Activated CD4-positive, alpha-beta T cell treated with anti-CD3 and anti-CD28 coated beads for 48 hours (primary cell): ENCODE measurements at regions not wholly inside any gene's neighbourhood (a gene's known extent, or its start where the extent isn't known, plus 50 kb on each side); places are given as distances from the start of the nearest gene placed in this dataset.
"Not testable (repeated sequence)": the region's sequence is repeated elsewhere in the genome, so short reads cannot be mapped to it uniquely, and the experiment has no call there.

Source experiments
- DNase-seq: peaks from one replicate; pipeline ENCODE4 v3.0.0-alpha.2; 2020

DNA sequence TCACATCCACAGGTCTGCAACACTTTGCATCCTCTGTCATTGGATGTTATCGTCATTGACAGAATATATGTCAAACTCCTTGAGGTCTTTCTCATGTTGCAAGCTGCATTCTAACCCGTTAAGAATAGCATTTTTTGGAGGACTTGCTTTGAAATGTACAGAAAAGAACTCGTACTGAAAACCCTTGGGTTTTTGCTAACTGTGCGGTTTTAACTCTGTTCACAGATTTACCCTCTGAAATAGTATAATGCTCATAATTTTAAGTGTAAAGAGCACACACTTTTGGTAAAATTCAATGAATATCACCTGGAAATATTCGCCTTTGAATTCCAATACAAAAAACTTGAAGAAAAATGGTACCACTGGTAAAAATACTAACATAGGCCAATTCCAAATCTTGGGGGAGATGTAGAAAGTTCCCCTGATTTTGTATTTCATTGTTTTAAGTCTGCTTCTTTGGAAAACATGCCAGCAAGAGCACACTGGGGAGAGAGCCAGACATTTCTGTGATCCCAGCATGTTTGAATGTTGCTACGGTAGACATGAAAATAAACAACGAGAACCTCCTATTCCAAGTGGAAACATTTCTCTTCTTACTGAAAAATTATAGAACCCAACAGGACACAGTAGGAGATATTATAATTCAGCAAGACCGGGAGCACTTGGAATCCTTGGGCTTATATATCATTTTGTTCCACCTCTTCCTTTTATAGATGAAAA lies 446.0 kb downstream of the AEBP2 start:
- DNase-seq: no peak

DNA sequence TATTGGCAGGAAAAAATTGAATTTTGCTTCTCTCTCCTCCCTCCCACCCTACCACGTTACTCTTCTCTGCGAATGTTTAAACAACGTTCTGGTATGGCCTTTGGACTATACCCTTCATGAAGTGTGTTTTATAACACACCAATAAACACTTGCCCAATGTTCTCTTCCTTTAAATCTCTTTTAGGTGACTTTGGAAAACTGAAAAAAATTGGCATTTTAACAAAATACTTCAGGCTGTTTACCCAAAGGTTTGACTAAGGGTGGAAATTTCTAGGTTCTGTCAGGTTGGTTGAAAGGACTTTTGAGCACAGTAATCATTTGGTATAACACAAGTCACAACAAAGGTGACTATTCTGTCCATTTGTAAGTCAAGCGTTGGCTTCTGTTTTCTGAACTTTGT lies 446.8 kb downstream of the AEBP2 start:
- no peak for DNase-seq

DNA sequence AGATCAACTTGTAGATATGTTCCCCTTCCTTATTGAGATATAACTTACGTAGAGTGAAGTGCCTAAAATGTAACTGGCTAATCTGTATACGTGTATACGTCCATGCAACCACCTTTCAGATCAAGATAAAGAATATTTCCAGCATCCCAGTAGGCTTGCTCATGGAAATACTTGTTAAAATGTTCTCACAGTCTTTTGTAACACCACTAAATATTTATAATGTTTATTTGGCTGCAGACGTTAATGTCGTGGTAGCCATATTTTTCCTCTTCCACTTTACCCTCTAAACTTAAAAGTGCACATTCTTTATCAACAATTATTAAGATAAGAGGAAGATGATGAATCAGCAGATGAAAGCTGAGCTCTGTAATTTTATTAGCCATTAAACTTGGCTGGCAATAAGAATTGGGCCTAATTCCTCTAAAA lies 447.4 kb downstream of the AEBP2 start:
- no peak for DNase-seq

DNA sequence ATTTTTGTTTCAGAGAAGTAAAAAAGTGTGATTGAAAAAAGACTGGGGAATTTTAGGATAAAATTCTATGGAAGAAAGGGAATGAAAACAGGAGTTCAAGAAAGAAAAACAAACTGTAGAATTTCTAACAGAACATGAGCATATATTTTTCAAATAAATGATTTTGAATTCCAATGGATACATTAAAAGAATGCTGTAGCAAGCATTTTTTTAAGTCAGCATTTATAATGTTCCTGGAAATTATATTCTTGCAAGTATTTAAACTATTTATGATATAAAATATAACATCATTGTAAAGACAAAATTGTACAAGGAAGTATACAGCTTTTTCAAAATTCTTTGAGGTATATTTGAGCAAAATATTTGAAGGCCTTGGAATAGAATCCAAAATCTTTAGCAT lies 450.7 kb downstream of the AEBP2 start:
- DNase-seq: no peak

DNA sequence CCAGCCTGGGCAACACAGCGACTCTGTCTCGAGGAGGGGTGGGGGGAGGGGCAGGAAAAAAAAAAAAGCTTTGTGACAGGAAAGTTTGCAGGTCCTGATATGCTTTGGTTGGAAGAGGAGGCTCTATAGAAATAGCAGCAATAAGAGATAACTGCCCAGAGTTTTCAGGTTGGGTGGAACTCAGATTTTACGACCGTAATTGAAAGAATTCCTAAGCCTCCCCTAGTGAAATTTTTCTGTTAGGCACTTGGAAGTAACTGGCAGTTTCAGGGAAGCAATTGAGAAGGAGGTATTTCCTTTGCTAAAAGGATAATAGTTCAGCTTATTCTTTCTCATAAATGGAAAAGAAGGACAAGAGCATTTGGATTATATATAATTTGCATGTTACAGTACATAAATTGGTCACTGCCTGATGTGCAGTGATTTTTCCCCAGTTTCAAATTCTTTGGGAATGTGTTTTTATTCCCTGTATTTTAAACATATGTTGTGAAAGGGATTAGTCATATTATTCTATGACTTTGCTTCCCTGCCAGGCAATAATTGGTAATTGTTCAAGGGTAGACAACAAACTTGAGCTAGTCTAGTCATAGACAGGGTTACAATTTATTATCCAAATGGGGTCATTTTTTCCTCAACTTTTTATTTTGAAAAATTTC lies 452.8 kb downstream of the AEBP2 start:
- no peak for DNase-seq

DNA sequence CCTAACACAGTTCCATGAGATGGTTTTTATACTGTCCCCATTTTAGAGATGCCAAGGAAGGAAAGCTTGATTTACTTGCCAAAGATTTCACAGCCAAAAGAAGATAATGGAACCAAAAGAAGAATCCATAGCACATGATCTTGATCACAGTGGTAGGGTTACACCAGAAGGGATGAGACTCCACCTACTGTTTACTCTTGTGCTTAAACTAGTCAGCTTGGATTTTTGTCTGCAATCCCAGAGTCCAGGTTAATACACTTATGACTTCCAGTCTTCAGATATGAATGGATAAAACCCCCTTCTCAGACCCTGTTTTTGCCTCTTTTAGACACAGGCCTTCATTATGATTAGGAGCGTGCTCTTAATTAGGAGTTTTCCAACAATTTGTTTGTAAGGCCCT lies 454.2 kb downstream of the AEBP2 start:
- no peak for DNase-seq

DNA sequence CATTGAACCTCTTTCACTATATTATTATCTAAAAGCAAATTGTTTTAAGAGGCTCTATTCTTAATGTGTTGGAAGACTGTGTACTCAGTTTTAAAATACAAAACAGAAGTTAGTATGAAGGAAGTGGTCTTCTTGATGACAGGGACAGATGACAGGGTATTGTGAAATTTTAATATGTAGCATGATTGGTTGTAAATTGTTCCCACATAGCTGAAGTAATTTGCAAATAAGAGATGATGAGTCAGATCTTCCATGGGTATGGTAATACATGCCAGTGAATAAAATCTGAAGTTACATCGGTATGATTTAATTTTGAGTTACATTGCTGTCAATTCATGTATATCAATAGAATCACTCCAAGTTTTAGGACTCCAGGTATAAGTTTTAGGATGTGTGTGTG lies 454.8 kb downstream of the AEBP2 start:
- no peak for DNase-seq

DNA sequence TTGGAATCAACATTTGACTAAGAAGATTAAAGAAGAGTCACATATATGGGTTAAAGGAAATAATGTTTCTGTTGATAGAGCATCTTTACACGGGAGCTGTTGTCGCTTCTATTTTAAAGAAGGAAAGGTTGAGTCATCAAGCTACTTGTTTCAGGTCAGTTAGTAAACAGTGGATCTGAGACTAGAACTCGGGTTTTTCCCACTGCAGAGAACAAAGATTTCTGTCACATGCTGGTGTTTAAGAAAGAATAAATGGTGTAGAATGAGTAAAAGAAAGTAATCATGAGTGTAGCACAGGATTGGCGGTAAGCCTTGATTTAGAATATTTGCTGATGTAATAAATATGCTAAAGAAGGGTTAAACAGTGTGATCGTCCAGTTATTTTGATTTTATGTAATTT lies 455.5 kb downstream of the AEBP2 start:
- DNase-seq: peak; percentile 5

DNA sequence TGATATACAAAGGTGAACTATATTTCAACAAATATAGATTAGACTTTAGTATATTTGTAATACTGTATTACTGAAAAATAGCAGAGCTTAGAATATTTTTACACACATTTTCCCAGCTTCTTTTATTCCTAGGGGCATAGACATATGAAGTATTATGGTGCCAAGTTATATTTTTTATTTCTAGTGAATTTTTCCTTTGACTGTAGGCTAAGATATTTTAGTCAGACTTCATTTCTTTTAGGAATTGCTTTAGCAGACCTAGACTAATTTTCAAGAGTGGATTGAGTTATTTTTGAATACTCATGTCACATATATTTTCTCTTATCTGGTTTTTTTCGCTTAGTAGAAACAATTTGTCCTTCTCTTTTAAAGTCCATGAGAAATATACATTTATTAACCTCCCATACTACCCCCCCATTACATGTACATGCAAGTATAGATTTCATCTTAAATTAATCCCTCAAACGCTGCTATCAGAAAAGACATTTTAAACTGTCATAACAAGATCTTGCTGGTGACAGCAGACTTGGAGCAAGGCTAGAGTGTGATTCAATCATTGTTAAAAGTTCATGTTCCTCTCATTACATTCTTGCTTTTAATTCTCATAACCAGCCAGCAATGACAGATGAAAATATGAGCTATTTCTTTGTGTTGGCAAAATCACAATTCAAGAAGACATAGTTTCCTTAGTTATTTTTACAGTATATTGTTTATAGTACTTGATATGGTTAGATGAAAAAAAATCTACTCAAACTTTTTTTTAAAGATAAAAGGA lies 456.1 kb downstream of the AEBP2 start:
- no peak for DNase-seq

DNA sequence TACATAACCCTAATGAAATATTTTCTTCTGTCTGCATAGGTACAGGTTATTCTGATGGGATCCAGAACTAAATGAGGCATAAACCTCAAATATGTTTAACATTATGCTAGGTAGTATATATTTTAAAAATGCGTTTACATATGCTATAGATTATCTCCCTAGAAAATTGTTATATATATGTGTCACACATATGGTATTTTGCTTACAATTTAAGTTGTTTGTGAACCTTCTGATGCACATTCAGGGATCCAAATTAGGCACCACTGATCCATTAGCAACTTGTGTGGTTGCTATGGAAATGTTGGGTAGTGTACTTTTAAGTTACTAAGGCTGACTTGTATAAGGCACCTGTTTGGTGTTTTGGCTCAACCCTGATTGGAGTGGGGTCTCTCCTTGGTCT lies 456.7 kb downstream of the AEBP2 start:
- no peak for DNase-seq

DNA sequence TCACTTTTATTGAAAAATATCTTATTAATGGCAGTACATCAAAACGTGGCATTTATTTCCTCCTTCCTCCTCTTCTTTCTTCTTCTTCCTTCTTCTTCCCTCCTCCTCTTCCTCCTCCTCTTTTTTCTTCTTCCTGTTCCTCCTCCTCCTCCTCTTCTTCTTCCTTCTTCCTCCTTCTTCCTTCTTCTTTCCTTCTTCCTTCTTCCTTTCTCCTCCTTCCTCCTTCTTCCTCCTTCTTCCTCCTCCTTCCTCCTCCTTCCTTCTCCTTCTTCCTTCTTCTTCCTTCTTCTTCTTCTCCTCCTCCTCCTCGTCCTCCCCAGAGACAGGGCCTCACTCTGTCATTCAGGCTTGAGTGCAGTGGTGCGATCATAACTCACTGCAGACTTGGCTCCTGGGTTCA lies 457.2 kb downstream of the AEBP2 start:
- DNase-seq: no peak

DNA sequence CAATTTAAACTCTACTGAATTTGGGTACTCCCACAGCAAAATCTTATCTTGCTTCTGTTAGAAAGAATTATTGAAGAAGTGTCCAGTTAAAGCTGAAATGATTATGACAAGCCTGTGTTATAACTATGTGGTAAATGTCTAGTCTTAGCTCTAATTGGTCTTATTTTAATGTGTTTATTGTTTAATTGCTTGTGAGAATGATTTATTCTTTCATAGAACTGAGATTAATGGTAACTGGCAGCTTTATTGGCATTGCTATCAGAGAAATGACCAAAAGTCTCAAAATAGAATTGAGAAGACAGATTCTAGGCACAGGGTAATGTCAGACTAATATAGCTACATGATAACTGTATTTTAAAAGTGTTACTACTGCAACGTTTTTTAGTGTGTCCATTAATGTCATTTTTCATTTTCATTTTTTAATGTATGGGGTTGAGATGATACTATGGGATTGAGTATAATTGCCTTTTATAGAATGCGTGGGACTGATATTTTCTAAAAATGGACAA lies 458.7 kb downstream of the AEBP2 start:
- no peak for DNase-seq

DNA sequence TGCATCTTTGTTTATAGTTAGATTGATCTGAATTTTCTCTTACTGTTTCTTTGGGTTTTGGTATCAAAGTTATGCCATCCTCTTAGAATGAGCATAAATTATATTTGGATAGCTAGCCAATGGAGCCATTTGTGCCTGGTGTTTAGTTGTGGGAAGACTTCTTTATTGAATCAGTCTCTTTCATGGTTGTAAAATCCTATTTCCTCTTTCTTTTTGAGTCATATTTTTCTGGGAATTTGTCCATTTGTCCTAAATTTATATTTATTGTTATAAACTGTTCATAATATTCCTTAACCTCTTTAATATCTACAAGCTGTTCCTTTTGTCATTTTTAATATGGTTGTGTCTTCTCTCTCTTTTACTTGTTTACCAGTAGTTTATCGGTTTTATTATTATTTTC lies 462.5 kb downstream of the AEBP2 start:
- DNase-seq: no peak

DNA sequence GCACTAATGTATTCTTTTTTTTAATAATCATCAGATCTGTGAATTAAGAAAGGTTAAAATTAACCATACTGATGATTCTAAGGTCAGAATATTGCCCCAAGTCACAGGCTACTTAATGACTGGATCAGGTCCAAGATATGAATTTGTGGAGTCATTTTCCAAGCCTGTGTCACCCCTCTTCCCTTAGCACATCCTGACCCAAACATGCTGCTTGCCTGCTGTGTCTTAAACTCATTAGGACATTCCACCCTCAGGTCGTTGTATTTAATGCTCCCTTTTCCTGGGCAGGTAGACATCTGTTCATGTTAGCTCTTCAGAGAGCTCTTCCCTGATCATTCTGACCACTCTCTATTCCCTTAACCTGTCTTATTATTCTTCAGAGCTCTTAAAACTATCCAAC lies 463.5 kb upstream of the PDE3A start:
- no peak for DNase-seq

DNA sequence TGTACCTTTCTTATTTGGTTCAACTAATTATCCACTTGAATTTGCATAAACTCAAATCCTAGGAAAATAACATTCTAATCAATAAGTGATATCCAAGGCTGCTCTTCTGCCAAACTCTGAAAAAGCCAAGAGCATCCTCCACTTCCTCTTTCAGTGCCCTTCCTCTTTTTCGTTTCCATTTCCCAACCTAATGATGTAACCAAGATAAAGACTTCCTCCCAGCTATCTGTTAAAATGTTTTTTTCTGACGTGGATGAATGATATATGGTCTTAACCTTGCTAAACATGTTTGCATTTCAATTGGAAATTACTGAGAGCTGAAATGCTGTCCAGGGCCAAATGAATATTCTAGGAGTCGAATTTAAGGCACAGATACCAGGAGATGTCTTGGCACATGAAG lies 459.5 kb upstream of the PDE3A start:
- no peak for DNase-seq

DNA sequence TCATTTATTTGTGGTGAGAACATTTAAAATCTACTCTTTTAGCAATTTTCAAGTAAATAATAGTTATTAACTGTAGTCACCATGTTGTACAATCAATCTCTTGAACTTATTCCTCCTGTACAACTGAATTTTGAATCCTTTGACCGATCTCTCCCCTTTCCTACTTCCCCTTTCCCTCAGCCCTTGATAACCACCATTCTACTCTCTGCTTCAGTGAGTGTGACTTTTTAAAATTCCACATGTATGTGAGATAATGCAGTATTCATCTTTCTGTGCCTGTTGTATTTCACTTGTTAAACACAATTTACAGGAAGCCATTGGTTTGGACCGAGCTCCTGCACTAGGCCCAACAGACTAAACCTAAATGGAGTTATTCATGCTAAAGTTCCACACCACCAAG lies 458.9 kb upstream of the PDE3A start:
- DNase-seq: no peak

DNA sequence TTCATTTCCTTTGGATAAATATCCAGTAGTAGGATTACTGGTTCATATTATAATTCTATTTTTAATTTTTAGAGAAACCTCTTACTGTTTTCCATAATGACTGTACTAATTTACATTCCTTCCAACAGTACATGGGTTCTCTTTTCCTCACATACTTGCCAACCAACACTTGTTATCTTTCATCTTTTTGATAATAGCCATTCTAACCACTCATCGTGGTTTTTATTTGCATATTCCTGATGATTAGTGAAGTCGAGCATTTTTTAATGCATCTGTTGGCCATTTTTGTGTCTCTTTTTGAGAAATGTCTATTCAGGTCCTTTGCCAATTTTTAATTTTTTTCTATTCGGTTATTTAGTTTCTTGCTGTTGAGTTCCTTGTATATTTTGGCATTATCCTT lies 457.7 kb upstream of the PDE3A start:
- DNase-seq: no peak

DNA sequence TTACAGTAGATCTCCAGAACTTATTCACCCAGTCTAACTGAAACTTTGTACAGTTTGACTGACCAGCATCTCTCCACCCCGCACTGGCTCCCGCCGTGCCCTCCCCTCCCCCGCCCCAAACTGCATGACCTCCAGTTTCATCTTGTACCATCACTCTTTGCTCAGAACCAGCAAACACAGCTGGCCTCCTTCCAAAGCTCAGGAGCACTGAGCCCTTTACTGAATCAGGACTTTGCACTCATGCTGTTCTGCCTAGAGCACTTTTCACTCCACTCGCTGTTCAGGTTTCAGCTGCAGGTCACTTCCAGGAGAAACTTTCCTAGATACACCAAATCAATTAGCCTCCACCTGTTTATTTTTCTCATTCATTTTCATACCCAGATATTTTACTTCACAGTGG lies 455.3 kb upstream of the PDE3A start:
- DNase-seq: no peak

DNA sequence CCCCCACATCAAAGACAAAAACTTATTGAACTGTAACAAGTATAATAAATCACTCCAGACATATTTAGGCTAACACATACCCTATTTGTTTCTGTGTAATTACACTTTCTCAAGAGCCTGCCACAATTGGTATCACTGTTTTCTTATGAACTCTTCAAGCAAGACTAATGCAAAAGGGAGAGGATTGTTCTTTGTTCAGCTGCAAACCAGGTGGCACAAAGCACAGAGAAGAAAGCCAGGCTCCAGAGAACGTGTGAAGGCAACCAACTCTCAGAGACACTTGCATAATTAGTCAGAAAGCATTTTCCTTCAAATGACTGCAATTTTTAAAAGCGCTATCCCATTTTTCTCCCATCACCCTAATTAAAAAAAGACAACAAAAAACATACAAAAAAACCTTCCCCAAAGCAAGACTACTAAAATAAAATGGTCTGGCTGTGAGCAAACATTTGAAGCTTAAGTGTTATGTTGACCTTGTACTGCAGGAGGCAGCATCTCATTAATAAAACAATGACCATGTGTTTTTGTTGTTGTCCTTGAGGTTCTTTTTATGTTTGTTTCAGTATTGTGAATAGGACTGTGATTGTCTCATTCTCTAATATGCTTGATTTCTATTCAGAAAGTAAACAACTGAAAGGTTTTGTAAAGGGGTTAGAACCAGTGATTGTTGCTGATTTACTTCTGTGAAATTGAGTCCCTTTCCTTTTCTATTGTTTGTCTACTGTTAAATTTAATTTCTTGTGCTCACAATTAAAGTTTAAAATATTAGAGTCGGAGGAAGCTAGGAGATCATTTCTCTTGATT lies 452.7 kb upstream of the PDE3A start:
- DNase-seq: no peak

DNA sequence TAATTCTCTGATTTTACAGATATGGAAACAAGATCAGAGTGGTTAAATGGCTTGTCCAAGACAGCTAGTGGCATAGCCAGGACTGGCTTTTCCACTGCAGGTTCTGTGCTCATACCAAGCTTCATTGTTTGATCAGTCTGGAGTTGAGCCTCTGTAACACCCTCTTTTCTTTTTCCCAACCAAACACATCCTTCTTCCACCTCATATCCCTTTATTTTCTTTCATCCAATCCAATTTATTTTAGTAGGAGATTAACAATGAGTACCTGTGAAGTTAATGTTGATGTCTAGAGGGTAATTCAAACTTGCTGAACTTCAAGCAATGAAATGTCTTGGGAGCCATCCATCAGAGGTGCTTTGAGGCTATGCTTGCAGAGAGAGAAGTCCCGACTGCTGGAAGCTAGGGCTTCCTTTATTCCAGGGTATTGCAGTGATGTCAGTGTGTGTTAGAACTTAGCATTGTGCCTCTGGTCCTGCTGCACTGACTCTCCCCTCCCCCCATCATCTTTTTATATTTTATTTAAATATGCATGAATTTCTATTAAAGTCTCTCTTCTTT lies 452.1 kb upstream of the PDE3A start:
- no peak for DNase-seq

DNA sequence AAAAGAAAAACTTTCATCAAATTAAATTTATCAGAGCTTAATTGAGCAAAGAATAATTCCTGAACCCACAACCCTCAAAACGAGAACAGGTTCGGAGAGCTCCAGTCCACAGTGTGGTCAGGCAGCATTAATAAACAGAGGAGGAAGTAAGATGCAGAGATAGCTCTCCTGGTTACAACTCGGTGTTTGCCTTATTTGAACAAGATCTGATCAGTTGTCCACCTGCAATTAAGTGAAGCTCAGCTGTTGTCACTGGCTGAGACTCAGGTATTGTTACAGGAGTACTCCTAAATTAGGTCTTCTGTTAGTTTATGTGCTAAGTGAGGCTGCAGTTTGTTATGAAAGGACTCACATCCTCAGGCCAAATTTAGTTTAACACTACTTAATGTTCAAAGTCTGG lies 451.4 kb upstream of the PDE3A start:
- no peak for DNase-seq

DNA sequence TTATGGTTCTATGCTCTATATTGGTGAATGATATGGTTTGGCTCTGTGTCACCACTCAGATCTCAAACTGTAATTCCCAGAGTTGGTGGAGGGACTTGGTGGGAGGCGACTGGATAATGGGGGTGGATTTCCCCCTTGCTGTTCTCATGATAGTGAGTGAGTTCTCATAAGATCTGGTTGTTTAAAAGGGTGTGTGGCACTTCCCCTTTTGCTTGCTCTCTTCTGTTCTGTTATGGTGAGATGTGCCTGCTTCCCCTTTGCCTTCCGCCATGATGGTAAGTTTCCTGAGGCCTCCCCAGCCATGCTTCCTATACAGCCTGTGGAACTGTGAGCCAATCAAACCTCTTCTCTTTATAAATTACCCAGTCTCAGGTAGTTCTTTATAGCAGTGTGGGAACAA lies 446.6 kb upstream of the PDE3A start:
- not testable (repeated sequence) for DNase-seq

DNA sequence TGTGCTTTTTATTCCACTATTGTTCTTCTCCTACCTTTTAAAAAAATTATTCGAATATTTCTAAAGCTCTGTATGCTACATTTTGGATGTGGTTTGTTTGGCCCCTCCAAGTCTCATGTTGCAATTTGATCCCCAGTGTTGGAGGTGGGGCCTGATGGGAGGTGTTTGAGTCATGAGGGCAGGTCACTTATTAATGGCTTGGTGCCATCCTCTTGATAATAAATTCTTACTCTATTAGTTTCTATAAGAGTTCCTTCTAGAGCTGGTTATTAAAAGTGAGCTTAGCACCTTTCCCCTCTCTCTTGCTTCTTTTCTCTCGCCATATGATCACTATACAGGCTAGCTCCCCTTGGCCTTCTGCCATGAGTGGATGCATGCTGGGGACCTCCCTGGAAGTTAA lies 445.6 kb upstream of the PDE3A start:
- DNase-seq: no peak
